HG02973 (cell line): ENCODE measurements at regions not wholly inside any gene's neighbourhood (a gene's known extent, or its start where the extent isn't known, plus 50 kb on each side); places are given as distances from the start of the nearest gene placed in this dataset.

ENCODE experiments used
- ATAC-seq: cut with Tn5 transposase; IDR thresholded peaks from one replicate; pipeline ENCODE4 v1.9.1; 2021; ENCODE audit warnings: moderate library complexity; ENCODE audit not compliant: unreplicated experiment

DNA sequence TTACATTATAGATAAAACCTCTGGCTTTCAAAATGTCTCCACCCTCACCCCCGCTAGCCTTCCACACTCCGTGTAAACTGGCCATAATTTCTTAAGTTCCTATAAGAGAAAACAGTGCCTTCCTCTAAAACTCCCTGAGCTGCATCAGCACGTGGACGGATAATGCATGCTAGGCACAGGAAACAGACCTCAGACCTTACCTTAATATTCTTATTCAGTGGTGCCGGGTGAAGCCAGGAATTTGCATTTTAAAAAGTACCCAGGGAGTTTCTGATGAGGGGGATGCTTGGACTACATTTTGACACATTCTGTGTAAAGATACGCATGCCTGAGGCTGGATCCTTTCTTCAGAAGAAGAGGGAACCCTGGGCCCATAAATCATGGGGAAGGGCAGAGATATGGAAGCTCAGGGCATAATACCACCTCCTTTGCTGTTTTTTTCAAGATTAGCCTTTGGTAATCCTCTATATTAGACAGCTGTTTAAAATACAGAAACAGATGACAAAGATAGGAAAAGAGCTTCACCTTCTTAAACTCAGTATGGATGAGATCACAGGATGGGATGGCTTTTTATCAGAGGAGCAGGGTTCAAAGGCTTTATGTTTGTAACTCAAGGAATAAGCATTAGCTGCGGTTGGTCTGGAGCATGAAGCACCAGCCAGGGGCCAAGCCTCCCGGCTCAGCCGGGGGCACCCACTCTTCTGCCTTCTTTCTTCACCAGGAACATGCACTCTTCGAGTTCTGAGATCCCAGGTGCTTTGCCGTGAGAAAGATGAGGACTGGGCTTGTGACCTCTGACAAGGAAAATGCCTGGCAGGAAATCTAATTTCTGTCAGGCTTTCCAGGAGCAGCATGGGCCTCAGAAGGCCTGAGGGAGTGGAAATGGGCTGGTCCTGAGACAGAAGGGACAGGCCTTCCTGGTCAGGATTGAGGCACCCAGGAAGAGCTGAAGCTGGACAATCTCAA is 218.1 kb upstream of the SOX4 start:
- ATAC-seq, result peak; percentile 64

DNA sequence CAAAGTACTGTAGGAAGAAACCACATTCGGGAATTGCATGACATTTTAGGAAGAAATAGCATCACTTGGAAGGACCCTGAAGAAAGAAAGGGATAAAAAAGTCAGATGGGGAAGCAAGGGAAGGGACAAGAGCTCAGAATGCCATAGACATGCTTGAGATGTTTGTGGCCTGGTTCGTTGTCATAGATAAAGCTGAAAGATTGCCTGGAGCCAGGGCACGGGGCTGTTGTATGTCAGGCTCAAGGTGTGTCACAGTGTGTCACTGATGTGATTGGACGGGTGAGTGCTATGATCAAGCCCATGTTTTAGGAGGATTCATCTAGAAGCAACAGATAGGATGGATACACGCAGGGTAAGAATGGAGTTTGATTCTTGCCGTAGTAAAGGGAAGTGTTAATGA is 216.2 kb upstream of the SOX4 start:
- no peak for ATAC-seq

DNA sequence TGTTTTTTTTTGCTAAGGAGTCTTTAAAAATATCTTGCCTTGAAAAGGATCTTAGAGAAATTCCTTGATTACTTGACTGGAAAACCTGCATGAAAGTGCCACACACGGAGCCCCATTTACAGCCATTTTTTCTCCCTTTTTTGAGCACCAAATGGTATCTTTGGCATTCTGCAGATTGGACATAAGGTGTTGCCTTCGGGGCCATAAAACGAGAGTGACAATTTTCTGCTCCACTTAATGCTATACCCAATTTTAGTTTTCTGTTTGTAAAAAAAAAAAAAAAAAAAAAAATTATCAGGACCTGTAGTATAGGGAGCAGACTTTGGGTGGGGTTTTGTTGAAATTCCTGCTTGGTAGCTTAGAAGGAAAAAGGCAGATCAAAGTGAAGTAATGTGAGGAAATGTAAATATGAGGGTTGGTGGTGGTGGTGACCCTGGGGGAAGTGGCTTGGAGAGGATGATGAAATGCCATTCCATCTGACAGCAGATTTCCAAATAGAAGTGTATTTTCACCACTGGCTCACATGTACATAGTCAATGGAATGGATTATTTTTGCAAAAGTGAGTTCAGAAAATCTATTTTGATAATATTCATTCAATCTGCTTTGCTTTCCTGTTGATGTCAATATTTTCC is 212.1 kb upstream of the SOX4 start:
- no peak for ATAC-seq

DNA sequence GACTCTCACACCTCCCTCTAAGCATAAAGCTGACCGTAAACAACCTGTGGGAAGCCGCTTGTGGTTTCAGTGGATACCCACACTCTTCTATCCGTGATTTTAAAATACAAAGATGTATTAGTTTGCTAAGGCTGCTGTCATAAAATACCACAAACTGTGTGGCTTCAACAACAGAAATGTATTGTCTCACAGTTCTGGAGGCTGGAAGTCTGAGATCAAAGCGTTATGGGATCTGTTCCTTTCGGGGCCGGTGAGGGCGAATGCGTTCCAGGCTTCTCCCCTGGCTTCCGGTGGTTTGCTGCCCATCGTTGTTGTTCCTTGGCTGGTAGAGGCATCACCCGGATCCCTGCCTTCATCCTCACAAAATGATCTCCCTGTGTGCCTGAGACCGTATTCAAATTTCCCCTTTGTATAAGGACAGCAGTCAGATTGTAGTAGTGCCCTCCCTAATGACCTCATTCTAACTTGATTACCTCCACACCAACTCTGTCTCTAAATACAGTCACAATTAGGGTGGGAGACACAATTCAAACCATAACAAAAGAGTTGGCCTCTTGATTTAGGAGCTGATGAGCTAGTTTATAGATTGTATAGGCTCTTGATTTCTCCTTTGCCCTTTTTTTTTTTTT is 210.6 kb upstream of the SOX4 start:
- ATAC-seq, result no peak

DNA sequence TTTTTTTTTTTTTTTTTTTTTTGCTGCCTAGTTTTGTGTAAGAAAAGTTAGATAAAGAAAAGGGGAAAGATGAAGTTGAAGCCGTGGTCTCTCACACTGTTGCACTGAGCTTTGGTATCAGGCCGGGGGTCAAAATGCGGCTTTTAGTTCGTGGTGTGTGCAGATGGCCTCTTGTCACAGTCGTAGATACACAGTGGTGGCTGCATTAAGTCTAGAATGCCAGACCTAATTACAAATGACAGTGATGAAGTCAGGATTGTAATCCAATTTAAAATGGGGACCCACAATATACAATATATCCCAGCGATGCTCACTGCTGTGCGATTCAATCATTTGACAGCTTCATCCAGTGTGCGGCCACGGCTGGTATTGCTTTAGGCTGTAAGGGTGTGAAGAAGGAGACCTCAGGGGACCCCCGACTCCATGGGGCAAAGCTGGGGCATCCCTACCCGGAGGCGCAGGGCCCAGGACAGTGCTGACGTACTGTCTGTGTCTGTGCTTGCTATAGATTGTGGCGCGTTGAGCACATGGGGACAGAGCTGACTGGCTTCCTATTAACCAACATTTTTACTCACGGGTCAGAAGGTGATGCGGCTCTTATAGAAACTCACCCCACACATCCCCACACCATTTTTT is 210.0 kb upstream of the SOX4 start:
- ATAC-seq, result no peak

DNA sequence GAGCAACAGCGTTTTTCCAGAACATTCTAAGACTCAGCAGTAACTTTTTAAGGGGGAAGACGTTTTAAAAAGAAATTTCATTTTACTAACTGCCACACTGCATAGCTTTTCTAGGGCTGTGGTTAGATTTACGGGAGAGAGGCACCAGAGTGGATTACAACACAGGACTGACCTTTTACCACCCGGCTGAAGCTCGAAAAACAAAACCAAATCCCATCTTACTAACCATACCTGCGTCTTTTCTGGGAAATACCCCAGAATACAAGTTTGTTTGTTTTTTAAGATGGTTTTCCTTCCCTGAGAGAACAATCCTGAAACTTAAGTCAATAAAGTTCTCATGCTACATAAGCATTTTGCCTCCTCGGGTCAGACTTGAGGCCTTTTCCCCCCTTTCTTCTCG is 209.3 kb upstream of the SOX4 start:
- ATAC-seq, result no peak

DNA sequence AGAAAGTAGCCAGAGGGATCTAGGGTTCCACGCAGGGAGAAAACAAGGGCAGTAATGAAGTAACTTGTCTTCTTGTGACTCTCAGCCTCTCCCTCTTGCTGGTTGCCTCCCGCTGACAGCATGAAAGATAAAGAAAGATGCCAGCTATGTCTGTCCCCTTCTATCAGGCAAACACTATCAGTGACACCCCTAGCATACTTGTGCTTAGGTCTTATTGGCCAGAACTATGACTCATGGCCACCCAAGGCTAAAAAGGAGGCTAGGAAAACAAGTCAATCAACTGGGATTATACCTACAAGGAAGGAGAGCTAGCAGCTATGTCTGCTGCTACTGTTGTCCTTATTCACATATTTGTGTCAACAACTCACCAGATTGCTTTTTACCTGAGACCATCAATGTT is 206.8 kb upstream of the SOX4 start:
- no peak for ATAC-seq

DNA sequence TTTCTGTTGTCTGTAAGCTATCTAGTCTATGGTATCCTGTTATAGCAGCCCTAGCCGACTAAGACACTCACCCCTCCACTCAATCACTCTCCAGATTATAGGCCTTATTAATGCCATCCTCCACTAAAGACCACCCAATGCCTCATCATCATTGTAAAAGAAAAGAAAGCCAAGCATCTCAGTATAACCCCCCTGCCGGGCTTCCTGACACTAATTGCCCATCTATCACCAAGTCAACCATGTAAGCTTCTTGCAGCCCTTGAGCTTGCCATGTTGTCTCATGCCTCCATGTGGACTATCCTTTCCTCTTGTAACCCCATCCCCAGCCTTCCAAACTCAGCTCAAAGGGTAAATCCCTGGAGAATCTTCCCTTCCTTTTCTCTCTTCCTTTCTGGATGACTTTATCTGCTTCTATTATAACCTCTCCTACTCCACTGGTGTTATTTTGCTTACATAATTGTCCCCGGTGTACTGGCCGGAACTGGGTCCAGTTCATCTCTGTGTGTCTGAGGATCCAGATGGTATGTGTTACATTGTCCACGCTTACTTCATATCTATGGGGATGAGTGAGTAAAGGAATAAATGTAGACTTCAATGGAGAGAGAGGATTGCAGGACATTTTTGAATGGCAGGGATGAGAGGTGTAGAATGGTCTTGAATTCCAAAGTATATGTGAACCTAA is 202.9 kb upstream of the SOX4 start:
- no peak for ATAC-seq

DNA sequence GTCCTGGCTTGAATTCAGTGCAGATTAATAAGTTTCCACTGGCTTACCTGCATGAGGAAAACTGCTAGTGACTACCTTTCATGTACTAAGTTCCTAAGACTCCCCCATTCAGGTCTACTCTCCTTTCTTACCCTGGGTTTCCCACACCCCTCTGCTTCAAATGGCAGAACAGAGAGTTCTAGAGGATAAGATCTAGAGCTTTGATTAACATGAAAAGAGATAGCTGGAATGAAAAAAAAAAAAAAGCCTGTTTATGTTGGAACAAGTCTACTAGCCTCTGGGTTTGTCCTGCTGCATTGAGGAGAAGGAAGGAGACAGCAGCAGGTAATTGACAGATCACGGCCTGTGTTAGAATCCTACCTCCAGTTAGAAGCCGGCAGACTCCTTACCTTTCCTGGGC is 201.4 kb upstream of the SOX4 start:
- ATAC-seq, result no peak

DNA sequence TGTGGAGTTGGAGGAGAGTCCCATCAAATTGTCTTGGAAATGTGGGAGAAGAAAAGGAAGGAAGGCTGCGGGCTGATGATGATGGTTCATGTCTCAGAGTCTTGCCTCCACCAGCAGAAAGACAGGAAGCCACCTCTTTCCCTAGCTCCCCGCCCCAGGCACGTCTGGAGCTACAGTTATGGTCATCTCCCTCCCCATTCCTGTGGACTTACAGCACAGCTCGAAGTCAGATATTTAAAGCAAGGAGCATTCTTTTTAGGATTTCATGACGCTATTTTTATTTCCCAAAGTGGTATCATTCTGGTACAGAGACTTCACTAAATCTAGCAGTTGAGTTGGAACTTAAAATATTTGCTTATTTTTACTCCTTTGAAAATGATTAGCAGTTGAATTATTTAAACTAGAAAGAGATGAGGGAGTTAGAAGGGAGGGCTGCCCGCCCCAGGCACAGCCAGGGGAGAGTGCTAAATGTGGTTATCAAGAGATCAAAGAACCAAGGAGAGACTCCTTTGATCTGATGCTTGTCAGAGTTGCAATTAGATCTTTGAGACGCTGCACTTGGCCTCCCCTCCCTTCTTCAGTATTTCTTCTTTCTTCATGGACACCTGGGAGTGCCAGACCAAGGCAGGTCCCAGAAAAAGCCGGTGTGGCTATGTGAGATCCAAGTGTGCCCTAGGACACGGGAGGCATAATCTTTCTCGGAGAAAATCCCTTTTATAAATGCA is 199.9 kb upstream of the SOX4 start:
- no peak for ATAC-seq

DNA sequence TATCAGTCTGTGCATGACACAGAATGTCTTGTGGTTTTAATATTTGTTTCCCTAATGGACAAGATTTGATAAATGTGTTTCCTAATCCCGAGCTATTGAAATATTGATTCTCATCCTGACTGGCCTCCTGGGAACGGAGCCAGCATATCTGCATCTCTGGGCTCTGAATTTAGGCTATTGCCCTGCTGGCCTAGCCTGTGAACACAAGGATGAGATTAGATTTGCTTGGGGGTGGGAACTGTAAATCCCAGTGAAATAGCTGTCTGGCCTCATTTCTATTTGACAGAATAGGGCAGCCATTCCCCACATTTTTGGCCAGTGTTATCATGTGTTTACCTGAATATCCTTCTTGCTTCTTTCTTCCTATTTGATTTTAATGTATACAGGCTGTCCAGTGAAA is 198.4 kb upstream of the SOX4 start:
- no peak for ATAC-seq

DNA sequence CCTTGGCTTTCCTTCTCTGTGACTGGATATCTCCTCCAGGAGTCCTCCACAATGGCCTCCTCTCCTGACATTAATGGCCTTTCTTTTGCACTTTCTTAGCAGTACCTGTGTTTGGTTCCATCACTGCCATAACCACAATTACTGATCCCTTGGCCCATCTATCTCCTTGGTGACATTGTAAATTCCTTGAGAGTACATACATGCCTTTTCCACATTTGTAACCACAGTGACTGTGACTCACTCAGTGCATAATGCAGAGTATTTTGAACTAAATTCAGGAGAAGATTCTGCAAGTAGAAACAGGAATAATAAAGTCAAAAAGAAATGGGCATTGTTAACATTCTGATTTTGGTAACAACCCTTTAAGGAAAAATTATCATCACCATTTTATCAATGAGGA is 197.2 kb upstream of the SOX4 start:
- ATAC-seq, result no peak

DNA sequence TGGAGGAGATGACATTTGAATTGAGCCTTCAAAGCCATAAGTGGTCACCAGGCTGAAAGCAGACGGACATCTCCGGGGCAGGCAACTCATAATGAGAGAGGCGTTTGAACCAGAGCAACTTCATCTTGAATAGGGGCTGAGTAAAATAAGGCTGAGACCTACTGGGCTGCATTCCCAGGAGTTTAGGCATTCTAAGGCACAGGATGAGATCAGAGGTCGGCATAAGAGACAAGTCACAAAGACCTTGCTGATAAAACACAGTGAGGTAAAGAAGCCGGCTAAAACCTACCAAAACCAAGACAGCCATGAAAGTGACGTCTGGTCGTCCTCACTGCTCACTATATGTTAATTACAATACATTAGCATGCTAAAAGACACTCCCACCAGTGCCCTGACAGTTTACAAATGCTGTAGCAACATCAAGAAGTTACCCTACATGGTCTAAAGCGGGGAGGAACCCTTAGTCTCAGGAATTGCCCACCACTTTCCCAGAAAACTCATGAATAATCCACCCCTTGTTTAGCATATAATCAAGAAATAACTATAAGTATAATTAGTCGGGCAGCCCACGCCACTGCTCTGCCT is 194.7 kb upstream of the SOX4 start:
- ATAC-seq, result no peak

DNA sequence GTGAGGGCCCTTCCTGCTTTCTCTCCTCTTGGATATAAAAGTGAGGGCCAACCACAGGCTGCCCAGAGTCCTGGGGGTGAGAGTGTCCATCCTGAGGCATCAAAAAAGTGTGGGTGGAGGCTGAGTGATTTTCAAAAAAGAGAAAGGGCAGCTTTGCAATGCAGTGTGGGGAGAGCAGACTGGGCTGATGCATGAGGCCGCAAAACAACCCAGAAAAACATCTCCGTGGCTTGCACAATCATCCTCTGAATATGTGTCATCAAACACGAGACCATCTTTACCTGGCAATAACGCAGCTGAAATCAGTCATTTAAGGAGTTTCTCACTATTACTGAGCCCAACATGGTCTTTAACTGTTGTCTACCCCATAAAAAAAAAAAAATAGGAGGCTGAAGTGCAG is 191.2 kb upstream of the SOX4 start:
- peak; percentile 89 for ATAC-seq

DNA sequence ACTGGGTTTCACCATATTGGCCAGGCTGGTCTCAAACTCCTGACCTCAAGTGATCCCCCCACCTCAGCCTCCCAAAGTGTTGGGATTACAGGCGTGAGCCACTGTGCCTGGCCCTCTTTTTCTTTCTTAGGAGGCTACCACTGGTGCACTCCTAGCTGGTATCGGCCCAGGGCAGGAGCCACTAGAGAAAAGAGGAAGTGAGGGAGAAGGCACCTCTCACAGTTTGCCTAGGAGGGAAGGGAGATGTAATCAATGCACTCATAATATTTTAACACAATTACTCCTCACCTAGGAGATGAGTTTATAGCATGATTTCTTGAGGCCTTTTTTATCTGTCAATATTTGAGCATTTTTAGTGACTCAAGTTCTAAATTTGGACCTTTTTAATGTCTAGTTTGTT is 189.0 kb upstream of the SOX4 start:
- peak; percentile 45 for ATAC-seq

DNA sequence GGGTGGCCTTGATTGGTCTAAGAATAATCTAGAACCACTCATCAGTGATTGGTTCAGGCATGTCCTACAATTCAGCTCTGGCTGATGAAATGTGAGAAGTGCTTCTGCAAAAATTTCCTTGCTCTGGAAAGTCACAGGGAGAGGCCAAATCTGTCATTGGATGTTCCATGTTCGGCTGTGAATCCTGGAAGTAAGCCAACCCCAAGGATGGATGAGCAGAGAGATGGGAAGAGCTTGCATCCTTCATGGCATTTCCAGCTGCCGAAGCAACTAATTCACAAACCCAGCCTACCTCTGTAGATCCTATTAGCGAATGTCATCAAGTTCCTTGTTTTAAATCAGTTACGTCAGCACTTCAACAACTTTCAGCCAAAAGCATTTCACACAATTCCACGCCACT is 187.2 kb upstream of the SOX4 start:
- no peak for ATAC-seq

DNA sequence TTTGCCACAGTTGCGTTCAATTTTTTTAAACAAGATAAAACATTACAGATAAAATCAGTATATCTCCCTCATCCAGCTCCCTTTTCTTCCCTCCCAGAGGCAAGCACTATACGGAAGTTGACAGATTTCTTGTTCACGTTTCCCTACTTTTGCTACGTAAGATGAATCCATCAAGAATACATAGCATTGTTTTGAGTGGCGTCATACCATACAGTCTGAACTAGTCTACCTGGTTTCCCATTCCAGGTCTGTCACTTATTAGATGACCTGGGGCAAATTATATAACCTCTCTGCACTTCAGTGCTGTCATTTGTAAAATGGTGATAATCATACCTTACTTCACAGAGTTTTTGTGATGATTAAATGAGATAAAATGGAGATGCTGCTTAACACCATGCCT is 184.3 kb upstream of the SOX4 start:
- ATAC-seq, result no peak

DNA sequence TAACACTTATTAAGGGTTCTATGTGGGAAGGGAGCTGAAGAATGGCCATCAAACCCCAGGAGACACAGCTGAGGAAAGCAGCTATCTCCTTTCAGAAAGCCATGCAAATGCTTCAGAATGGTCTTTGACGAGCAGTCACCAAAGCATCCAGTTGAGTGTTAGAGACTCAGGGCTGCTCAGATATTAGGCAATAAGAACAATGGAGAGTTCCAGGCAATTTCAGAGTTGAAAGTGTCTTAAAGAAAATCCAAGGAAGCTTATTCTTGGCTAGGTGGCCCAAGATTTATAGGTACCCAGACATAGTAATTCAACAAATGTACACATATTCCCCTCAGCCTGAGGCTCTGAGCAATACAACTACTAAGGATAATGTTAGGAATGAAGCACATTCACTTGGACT is 180.1 kb upstream of the SOX4 start:
- no peak for ATAC-seq

DNA sequence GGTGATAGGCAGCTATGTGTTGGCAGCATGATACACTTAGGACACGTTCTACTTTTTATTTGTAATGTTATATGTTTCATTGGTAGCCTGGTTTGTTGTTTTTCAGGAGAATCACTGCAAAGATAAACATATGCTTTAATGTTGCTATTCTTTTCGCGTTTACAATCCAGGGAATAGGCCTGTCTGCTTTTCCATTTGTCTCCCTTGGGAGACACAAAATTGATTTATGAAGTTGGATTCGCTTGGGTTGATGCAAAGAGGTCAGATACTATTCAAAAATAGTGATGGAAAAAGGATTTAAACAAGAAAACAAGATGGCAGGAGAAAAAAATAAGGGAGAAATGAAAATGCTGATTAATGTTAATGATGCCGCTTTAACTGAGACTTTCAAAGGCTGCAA is 179.5 kb upstream of the SOX4 start:
- ATAC-seq, result no peak
